ENCODE measurements at regions not wholly inside any gene's neighbourhood (a gene's known extent, or its start where the extent isn't known, plus 50 kb on each side); places are given as distances from the start of the nearest gene placed in this dataset.

DNA sequence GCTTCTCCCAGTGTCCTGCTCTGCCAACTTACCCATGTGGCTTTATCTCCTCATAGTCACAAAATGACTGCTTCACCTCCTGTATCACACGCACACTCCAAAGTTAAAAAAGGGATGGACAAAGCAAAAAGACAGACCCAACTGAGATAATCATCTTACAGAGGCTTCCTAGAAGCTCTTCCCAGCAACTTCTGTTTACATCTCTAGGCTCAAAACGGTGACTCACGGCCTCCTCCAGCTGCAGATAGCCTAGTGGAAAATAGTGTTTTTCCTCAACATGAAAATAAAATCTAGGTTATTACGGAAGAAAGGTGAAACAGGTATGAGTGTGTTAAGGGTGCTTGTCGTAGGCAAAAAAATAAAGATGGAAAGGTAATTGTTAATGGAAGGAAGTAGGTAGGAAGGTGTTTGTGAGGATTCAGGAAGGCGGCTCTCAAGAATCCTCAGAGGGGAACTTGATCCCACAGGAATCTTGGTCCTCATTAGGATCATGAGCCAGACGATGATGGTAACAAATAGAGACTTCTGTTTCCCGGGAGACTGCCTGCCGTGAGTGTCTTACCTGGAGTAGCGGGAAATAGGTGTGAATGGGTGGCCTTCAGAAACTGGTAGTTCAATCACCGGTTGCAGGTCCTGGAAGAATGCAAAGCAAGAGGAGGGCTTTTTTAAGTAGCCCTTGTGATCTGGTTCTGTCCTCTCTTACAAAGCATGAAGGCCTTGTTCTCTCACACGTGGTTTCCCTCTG is 487.5 kb upstream of the TMEM132C start:
- ChIA-PET POLR2A (no interaction called here), CTCF (no interaction called here)
- no peak for TF ChIP-seq MYBL2 (CRISPR knock-in tag; IDR thresholded peaks at IDR 0.05)
- no peak for TF ChIP-seq ZNF423 (CRISPR knock-in tag; IDR thresholded peaks at IDR 0.05)
- TF ChIP-seq ZNF317 (CRISPR knock-in tag; IDR thresholded peaks at IDR 0.05; ENCODE audit: borderline replicate concordance, low read depth) = no peak
- TF ChIP-seq ZNF532 (CRISPR knock-in tag; IDR thresholded peaks at IDR 0.05; ENCODE audit: borderline replicate concordance) = no peak
- TF ChIP-seq FOXP4 (CRISPR knock-in tag; IDR thresholded peaks at IDR 0.05) = no peak
- ATAC-seq (no peak), DNase-seq (ENCODE audit: low spot score) (no peak)
- H3K27ac Mint-ChIP-seq = no peak overlapping the region
- no peaks in the 10 kb centered on the region for H3K4me1 Mint-ChIP-seq
- H3K36me3 Mint-ChIP-seq = peaks cover 62% of the 10 kb centered on the region
- H3K4me3 Mint-ChIP-seq = no peak overlapping the region
- peaks cover 77% of the 10 kb centered on the region for H3K9me3 Mint-ChIP-seq
- peaks cover 10% of the 10 kb centered on the region for H3K27me3 Mint-ChIP-seq (ENCODE audit: low read depth)

- Mint-ChIP-seq H3K27ac (no peak overlapping the region), H3K4me3 (no peak overlapping the region), H3K4me1 (no peaks in the 10 kb centered on the region), H3K27me3 (ENCODE audit: low read depth) (peaks cover 10% of the 10 kb centered on the region), H3K9me3 (peaks cover 82% of the 10 kb centered on the region), H3K36me3 (peaks cover 69% of the 10 kb centered on the region)
- ChIA-PET CTCF (no interaction called here), POLR2A (no interaction called here)
- DNase-seq (ENCODE audit: low spot score) (no peak), ATAC-seq (no peak)
- TF ChIP-seq TCF7 (CRISPR knock-in tag; IDR thresholded peaks at IDR 0.05; ENCODE audit: low read depth) = no peak
- no peak for TF ChIP-seq USF2 (CRISPR knock-in tag; IDR thresholded peaks at IDR 0.05)
- TF ChIP-seq ZNF263 (CRISPR knock-in tag; IDR thresholded peaks at IDR 0.05; ENCODE audit: low read depth) = no peak
- TF ChIP-seq, protein P1, sequence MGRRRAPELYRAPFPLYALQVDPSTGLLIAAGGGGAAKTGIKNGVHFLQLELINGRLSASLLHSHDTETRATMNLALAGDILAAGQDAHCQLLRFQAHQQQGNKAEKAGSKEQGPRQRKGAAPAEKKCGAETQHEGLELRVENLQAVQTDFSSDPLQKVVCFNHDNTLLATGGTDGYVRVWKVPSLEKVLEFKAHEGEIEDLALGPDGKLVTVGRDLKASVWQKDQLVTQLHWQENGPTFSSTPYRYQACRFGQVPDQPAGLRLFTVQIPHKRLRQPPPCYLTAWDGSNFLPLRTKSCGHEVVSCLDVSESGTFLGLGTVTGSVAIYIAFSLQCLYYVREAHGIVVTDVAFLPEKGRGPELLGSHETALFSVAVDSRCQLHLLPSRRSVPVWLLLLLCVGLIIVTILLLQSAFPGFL (CRISPR knock-in tag; IDR thresholded peaks at IDR 0.05; ENCODE audit: borderline replicate concordance) = no peak
- no peak for TF ChIP-seq HMGXB4 (CRISPR knock-in tag; IDR thresholded peaks at IDR 0.05)
- TF ChIP-seq ZNF425 (CRISPR knock-in tag; conservative IDR thresholded peaks at IDR 0.05) = no peak
- TF ChIP-seq NR1H2 (CRISPR knock-in tag; IDR thresholded peaks at IDR 0.05) = no peak
- TF ChIP-seq OVOL2 (CRISPR knock-in tag; IDR thresholded peaks at IDR 0.05; ENCODE audit: borderline replicate concordance) = no peak
- TF ChIP-seq NFE2L1 (CRISPR knock-in tag; IDR thresholded peaks at IDR 0.05) = no peak
- no peak for TF ChIP-seq CREB1 (CRISPR knock-in tag; IDR thresholded peaks at IDR 0.05)
- no peak for TF ChIP-seq ELF4 (CRISPR knock-in tag; IDR thresholded peaks at IDR 0.05; ENCODE audit: low read depth)
- TF ChIP-seq, protein P2, sequence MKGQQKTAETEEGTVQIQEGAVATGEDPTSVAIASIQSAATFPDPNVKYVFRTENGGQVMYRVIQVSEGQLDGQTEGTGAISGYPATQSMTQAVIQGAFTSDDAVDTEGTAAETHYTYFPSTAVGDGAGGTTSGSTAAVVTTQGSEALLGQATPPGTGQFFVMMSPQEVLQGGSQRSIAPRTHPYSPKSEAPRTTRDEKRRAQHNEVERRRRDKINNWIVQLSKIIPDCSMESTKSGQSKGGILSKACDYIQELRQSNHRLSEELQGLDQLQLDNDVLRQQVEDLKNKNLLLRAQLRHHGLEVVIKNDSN (CRISPR knock-in tag; IDR thresholded peaks at IDR 0.05) = no peak
- TF ChIP-seq CBFB (CRISPR knock-in tag; IDR thresholded peaks at IDR 0.05; ENCODE audit: low read depth) = no peak
- TF ChIP-seq, protein P3, sequence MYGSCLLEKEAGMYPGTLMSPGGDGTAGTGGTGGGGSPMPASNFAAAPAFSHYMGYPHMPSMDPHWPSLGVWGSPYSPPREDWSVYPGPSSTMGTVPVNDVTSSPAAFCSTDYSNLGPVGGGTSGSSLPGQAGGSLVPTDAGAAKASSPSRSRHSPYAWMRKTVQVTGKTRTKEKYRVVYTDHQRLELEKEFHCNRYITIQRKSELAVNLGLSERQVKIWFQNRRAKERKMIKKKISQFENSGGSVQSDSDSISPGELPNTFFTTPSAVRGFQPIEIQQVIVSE (CRISPR knock-in tag; IDR thresholded peaks at IDR 0.05; ENCODE audit: borderline replicate concordance) = no peak
- TF ChIP-seq FOXJ3 (CRISPR knock-in tag; IDR thresholded peaks at IDR 0.05; ENCODE audit: borderline replicate concordance) = no peak
Measured at GRCh38 chr12:127780881-127781280, 486.1 kb upstream of the TMEM132C start.
